Peyer's patch (tissue), 4 donors: ENCODE measurements at regions not wholly inside any gene's neighbourhood (a gene's known extent, or its start where the extent isn't known, plus 50 kb on each side); places are given as distances from the start of the nearest gene placed in this dataset.

Experiments
- POLR2A ChIP-seq, 2 donors: fragments of 450-650 bp; IDR thresholded peaks; one replicate each; pipeline ENCODE4 v1.5.1; 2017; ENCODE audit warnings: antibody characterized with exemption in 2 of 2, mild to moderate bottlenecking in 2 of 2, moderate library complexity in 2 of 2
- TF ChIP-seq, protein P1 (sequence below), 6 experiments: fragments of 450-650 bp in 4 of 6; fragments of 200-600 bp in 2 of 6; sonication (generic) in 1 of 6; IDR thresholded peaks; one replicate each; pipeline ENCODE4 v1.5.1; 2017 to 2019; ENCODE audit warnings: antibody characterized with exemption in 6 of 6, mild to moderate bottlenecking in 3 of 6, moderate library complexity in 1 of 6

DNA sequence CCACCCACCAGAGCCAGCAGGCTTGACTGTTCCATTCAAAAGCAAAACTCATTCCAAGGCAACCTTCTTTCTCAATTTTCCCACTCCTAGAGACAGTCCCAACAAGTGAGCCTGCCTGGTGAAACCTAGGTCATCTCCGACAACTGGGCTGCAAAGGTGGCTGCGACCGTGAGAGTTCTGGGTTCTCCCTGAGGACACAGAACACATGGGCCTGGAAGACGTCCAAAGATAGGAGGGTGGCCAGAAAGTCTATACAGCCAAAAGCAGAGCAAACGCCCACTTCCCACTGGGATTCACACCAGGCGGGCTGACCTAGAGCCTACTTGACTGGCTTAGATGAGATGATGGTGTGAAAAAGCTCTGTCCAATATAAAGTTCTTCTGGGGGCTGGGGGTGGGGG lies 90.2 kb upstream of the GRIK3 start:
- TF ChIP-seq, protein P1, sequence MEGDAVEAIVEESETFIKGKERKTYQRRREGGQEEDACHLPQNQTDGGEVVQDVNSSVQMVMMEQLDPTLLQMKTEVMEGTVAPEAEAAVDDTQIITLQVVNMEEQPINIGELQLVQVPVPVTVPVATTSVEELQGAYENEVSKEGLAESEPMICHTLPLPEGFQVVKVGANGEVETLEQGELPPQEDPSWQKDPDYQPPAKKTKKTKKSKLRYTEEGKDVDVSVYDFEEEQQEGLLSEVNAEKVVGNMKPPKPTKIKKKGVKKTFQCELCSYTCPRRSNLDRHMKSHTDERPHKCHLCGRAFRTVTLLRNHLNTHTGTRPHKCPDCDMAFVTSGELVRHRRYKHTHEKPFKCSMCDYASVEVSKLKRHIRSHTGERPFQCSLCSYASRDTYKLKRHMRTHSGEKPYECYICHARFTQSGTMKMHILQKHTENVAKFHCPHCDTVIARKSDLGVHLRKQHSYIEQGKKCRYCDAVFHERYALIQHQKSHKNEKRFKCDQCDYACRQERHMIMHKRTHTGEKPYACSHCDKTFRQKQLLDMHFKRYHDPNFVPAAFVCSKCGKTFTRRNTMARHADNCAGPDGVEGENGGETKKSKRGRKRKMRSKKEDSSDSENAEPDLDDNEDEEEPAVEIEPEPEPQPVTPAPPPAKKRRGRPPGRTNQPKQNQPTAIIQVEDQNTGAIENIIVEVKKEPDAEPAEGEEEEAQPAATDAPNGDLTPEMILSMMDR (IDR thresholded peaks at IDR 0.05): no peak
- no peak for TF ChIP-seq POLR2A (IDR thresholded peaks at IDR 0.05)
